A673 (cell line): ENCODE measurements at regions not wholly inside any gene's neighbourhood (a gene's known extent, or its start where the extent isn't known, plus 50 kb on each side); places are given as distances from the start of the nearest gene placed in this dataset.
"Not testable (repeated sequence)": the region's sequence is repeated elsewhere in the genome, so short reads cannot be mapped to it uniquely, and the experiment has no call there.

Experiments used
- EZH2 ChIP-seq: fragments of 200-600 bp; sonication (generic); IDR thresholded peaks from 2 replicates; pipeline ENCODE4 v1.6.1; 2017; ENCODE audit warnings: borderline replicate concordance, low read depth, mild to moderate bottlenecking, mixed read lengths, antibody characterized with exemption, low read length; ENCODE audit not compliant: poor library complexity, severe bottlenecking
- TF ChIP-seq, protein P1 (sequence below): fragments of 300-800, 200-600 bp; sonication (generic); conservative IDR thresholded peaks from 2 replicates; pipeline ENCODE4 v1.5.1; 2017; ENCODE audit warnings: low read depth, mild to moderate bottlenecking, antibody characterized with exemption, low read length, moderate library complexity, mixed read lengths

DNA sequence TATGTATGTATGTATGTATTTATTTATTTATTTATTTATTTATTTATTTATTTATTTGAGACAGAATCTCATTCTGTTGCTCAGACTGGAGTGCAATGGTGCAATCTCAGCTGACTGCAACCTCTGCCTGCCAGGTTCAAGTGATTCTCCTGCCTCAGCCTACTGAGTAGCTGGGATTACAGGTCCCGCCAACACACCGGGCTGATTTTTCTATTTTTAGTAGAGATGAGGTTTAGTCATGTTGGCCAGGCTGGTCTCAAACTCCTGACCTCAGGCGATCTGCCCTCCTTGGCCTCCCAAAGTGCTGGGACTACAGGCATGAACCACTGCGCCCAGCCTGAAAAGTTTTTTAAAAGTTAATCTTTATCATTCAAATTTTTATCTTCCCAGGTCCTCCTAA lies 532.9 kb upstream of the SMIM21 start:
- TF ChIP-seq, protein P1, sequence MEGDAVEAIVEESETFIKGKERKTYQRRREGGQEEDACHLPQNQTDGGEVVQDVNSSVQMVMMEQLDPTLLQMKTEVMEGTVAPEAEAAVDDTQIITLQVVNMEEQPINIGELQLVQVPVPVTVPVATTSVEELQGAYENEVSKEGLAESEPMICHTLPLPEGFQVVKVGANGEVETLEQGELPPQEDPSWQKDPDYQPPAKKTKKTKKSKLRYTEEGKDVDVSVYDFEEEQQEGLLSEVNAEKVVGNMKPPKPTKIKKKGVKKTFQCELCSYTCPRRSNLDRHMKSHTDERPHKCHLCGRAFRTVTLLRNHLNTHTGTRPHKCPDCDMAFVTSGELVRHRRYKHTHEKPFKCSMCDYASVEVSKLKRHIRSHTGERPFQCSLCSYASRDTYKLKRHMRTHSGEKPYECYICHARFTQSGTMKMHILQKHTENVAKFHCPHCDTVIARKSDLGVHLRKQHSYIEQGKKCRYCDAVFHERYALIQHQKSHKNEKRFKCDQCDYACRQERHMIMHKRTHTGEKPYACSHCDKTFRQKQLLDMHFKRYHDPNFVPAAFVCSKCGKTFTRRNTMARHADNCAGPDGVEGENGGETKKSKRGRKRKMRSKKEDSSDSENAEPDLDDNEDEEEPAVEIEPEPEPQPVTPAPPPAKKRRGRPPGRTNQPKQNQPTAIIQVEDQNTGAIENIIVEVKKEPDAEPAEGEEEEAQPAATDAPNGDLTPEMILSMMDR, result not testable (repeated sequence)
- not testable (repeated sequence) for TF ChIP-seq EZH2
